OCI-LY1 (cell line): ENCODE measurements at regions not wholly inside any gene's neighbourhood (a gene's known extent, or its start where the extent isn't known, plus 50 kb on each side); places are given as distances from the start of the nearest gene placed in this dataset.

Experiments used
- H2AFZ ChIP-seq: fragments of 200-600 bp; sonication (generic), shearing (Covaris generic); 2 replicates; pipeline ENCODE4 v1.6.0; 2014; ENCODE audit warnings: antibody characterized with exemption, mild to moderate bottlenecking, low read length
- H3F3A ChIP-seq: fragments of 200-600 bp; sonication (generic), shearing (Covaris generic); 2 replicates; pipeline ENCODE4 v1.6.0; 2014; ENCODE audit warnings: mild to moderate bottlenecking, antibody characterized with exemption, low read length, moderate library complexity; ENCODE audit not compliant: insufficient read depth
- H3K27ac ChIP-seq: fragments of 200-600 bp; sonication (generic); 2 replicates; pipeline ENCODE4 v1.5.1; 2014; ENCODE audit warnings: low read length, mixed run types, mild to moderate bottlenecking, low read depth; ENCODE audit not compliant: poor library complexity, severe bottlenecking
- H3K27me3 ChIP-seq: fragments of 200-600 bp; sonication (generic); 2 replicates; pipeline ENCODE4 v1.6.0; 2014; ENCODE audit warnings: antibody characterized with exemption, mild to moderate bottlenecking, low read length, moderate library complexity; ENCODE audit not compliant: insufficient read depth
- H3K36me3 ChIP-seq: fragments of 200-600 bp; sonication (generic); 2 replicates; pipeline ENCODE4 v1.6.1; 2014; ENCODE audit warnings: mild to moderate bottlenecking, antibody characterized with exemption, low read length, moderate library complexity, mixed read lengths; ENCODE audit not compliant: insufficient read depth
- H3K4me1 ChIP-seq: fragments of 200-600 bp; sonication (generic); 2 replicates; pipeline ENCODE4 v1.5.1; 2014; ENCODE audit warnings: mild to moderate bottlenecking, low read length, moderate library complexity; ENCODE audit not compliant: insufficient read depth, severe bottlenecking
- H3K4me2 ChIP-seq: fragments of 200-600 bp; sonication (generic), shearing (Covaris generic); 2 replicates; pipeline ENCODE4 v1.6.1; 2014; ENCODE audit warnings: low read length
- H3K4me3 ChIP-seq: fragments of 200-600 bp; sonication (generic); 2 replicates; pipeline ENCODE4 v1.5.1; 2014; ENCODE audit warnings: low read length, low read depth, mild to moderate bottlenecking, mixed read lengths; ENCODE audit not compliant: poor library complexity, severe bottlenecking
- H3K79me2 ChIP-seq: fragments of 200-600 bp; shearing (Covaris generic); 2 replicates; pipeline ENCODE4 v1.6.1; 2016; ENCODE audit warnings: mixed run types, low read length, mixed read lengths; ENCODE audit not compliant: insufficient read depth
- H3K9ac ChIP-seq: fragments of 200-600 bp; sonication (generic), shearing (Covaris generic); 2 replicates; pipeline ENCODE4 v1.6.1; 2014; ENCODE audit warnings: mild to moderate bottlenecking, low read length, mixed read lengths
- H3K9me2 ChIP-seq: fragments of 200-600 bp; sonication (generic), shearing (Covaris generic); 2 replicates; pipeline ENCODE4 v1.6.1; 2014; ENCODE audit warnings: low read depth, mild to moderate bottlenecking, low read length, mixed read lengths
- H3K9me3 ChIP-seq: fragments of 200-600 bp; shearing (Covaris generic); 2 replicates; pipeline ENCODE4 v1.6.1; 2014; ENCODE audit warnings: low read length, mixed read lengths
- H4K20me1 ChIP-seq: fragments of 200-600 bp; sonication (generic), shearing (Covaris generic); 2 replicates; pipeline ENCODE4 v1.6.0; 2016; ENCODE audit warnings: mild to moderate bottlenecking, low read length; ENCODE audit not compliant: insufficient read depth
- EZH2 ChIP-seq: fragments of 200-600 bp; sonication (generic), shearing (Covaris generic); IDR thresholded peaks from 2 replicates; pipeline ENCODE4 v1.8.0; 2017; ENCODE audit warnings: borderline replicate concordance, mixed run types, mild to moderate bottlenecking, antibody characterized with exemption, low read length, moderate library complexity, mixed read lengths
- TF ChIP-seq, protein P1 (sequence below): fragments of 200-600 bp; sonication (generic), shearing (Covaris generic); IDR thresholded peaks from 2 replicates; pipeline ENCODE4 v1.5.1; 2017; ENCODE audit warnings: mild to moderate bottlenecking, antibody characterized with exemption, low read length, moderate library complexity, mixed read lengths

DNA sequence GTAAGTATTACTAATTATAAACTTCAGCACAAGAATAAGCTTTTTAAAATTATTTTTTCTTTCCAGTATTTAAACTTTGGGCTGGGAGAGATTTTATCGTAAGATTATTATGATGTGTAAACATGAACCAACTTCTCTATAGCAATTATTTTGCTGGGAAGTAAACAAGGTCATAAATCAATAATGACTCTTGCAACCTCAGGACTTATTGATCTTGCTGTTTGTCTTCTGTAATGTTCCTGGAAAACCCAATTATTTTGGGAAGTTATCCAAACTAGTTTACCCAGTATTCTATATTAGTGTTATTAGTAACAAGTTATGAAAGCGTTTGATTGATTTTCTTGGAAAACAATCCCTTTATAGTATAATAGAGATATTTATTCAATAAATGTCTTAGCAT lies 174.9 kb downstream of the PPP1R2C start:
- no peaks in the 10 kb centered on the region for H3K4me1 ChIP-seq
- H3K9me2 ChIP-seq: no peaks in the 10 kb centered on the region
- H3K4me2 ChIP-seq: no peak overlapping the region
- H3K4me3 ChIP-seq: no peak overlapping the region
- H3K9me3 ChIP-seq: no peaks in the 10 kb centered on the region
- H3K27me3 ChIP-seq: no peaks in the 10 kb centered on the region
- TF ChIP-seq, protein P1, sequence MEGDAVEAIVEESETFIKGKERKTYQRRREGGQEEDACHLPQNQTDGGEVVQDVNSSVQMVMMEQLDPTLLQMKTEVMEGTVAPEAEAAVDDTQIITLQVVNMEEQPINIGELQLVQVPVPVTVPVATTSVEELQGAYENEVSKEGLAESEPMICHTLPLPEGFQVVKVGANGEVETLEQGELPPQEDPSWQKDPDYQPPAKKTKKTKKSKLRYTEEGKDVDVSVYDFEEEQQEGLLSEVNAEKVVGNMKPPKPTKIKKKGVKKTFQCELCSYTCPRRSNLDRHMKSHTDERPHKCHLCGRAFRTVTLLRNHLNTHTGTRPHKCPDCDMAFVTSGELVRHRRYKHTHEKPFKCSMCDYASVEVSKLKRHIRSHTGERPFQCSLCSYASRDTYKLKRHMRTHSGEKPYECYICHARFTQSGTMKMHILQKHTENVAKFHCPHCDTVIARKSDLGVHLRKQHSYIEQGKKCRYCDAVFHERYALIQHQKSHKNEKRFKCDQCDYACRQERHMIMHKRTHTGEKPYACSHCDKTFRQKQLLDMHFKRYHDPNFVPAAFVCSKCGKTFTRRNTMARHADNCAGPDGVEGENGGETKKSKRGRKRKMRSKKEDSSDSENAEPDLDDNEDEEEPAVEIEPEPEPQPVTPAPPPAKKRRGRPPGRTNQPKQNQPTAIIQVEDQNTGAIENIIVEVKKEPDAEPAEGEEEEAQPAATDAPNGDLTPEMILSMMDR: no peak
- no peak for TF ChIP-seq EZH2
- H3F3A ChIP-seq: no peaks in the 10 kb centered on the region
- H4K20me1 ChIP-seq: no peaks in the 10 kb centered on the region
- no peak overlapping the region for H3K9ac ChIP-seq
- no peak overlapping the region for H3K27ac ChIP-seq
- H3K36me3 ChIP-seq: no peaks in the 10 kb centered on the region
- no peaks in the 10 kb centered on the region for H3K79me2 ChIP-seq
- no peak overlapping the region for H2AFZ ChIP-seq

DNA sequence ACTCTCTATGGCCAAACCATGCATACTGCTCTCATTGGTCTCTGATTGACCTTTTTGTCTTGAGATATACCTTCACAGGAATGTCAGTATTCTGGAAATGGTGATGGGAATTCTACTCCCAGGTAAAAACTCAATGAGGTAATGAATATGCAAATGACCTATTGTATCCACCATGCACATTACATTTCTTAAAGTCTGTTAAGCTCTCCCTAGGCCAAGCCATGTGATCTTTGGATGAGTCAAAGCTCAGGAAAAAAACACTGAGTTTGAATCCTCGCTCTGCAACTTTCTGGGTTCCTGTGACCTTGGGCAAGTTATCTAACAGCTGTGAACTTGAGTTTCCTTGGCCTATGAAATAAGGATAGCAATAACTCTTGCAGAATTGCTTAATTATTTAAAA lies 175.4 kb downstream of the PPP1R2C start:
- H3K36me3 ChIP-seq: no peaks in the 10 kb centered on the region
- H3F3A ChIP-seq: no peaks in the 10 kb centered on the region
- H2AFZ ChIP-seq: no peak overlapping the region
- no peaks in the 10 kb centered on the region for H3K9me2 ChIP-seq
- H4K20me1 ChIP-seq: no peaks in the 10 kb centered on the region
- H3K9me3 ChIP-seq: no peaks in the 10 kb centered on the region
- no peaks in the 10 kb centered on the region for H3K27me3 ChIP-seq
- no peak overlapping the region for H3K9ac ChIP-seq
- no peak overlapping the region for H3K4me3 ChIP-seq
- no peak overlapping the region for H3K4me2 ChIP-seq
- H3K27ac ChIP-seq: no peak overlapping the region
- no peaks in the 10 kb centered on the region for H3K79me2 ChIP-seq
- no peaks in the 10 kb centered on the region for H3K4me1 ChIP-seq
- no peak for TF ChIP-seq EZH2
- TF ChIP-seq, protein P1: no peak

DNA sequence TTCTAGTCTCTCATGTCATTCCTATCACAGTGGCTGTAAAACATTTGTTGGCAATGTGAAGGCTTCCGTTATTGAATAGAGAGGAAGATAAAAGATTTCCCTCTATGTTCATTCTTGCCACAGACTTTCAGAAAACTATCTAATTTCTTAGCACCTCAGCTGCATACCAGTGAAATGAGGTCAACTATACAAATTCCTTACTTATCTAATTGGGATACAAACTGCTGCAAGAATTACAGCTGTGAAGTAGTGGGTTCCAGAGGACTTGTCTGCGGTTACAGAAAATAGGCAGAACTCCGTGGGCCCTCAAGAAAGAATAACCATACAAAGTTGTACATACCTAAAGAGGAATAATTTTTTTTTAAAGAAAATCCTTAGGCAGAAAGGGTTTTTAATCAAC lies 175.8 kb downstream of the PPP1R2C start:
- no peaks in the 10 kb centered on the region for H3K27me3 ChIP-seq
- no peaks in the 10 kb centered on the region for H3F3A ChIP-seq
- H2AFZ ChIP-seq: no peak overlapping the region
- no peaks in the 10 kb centered on the region for H4K20me1 ChIP-seq
- no peak overlapping the region for H3K4me2 ChIP-seq
- H3K36me3 ChIP-seq: no peaks in the 10 kb centered on the region
- no peak overlapping the region for H3K9ac ChIP-seq
- H3K9me2 ChIP-seq: no peaks in the 10 kb centered on the region
- no peak overlapping the region for H3K27ac ChIP-seq
- H3K4me3 ChIP-seq: no peak overlapping the region
- TF ChIP-seq EZH2: no peak
- TF ChIP-seq, protein P1: no peak
- no peaks in the 10 kb centered on the region for H3K4me1 ChIP-seq
- H3K79me2 ChIP-seq: no peaks in the 10 kb centered on the region
- no peaks in the 10 kb centered on the region for H3K9me3 ChIP-seq
